PC-3 (cell line): ENCODE measurements at regions not wholly inside any gene's neighbourhood (a gene's known extent, or its start where the extent isn't known, plus 50 kb on each side); places are given as distances from the start of the nearest gene placed in this dataset.

Experiments
- ATAC-seq: fragments of 200-7000 bp; cut with Tn5 transposase; 2 replicates; pipeline ENCODE4 v1.9.1; 2020; ENCODE audit warnings: mild to moderate bottlenecking, moderate library complexity
- BruUV-seq: library from RNA; stranded (reverse); fragments of 400-500 nt; replicated peaks from 2 replicates; lab custom pipeline; 2021; lab: Mats Ljungman, UMichigan
- CTCF ChIA-PET: fragments of 300-600 bp; sonication (Branson Sonifier 250); formaldehyde crosslinking; loops from one replicate; lab custom pipeline; 2022; ENCODE audit warnings: antibody characterized with exemption; lab: Charles Lee
- POLR2A ChIA-PET: fragments of 300-600 bp; sonication (Branson Sonifier 250); formaldehyde crosslinking; loops from one replicate; lab custom pipeline; 2022; ENCODE audit warnings: antibody characterized with exemption; ENCODE audit not compliant: unreplicated experiment; lab: Charles Lee
- DNase-seq: peaks from one replicate; pipeline ENCODE4 v3.0.0-alpha.2; 2015
- H2AFZ ChIP-seq: fragments of 300-600 bp; sonication (generic); 2 replicates; pipeline ENCODE4 v1.6.0; 2016; ENCODE audit warnings: antibody characterized with exemption, low read length
- H3F3A ChIP-seq: fragments of 300-600 bp; sonication (generic); one replicate; pipeline ENCODE4 v1.6.0; 2017; ENCODE audit warnings: antibody characterized with exemption, low read length, control low read depth, mild to moderate bottlenecking; ENCODE audit not compliant: unreplicated experiment
- H3K27ac ChIP-seq: fragments of 300-600 bp; sonication (generic); 2 replicates; pipeline ENCODE4 v1.5.1; 2016; ENCODE audit warnings: mild to moderate bottlenecking, low read length
- H3K27me3 ChIP-seq: fragments of 300-600 bp; sonication (generic); 2 replicates; pipeline ENCODE4 v1.6.1; 2016; ENCODE audit warnings: low read length, mixed read lengths
- H3K36me3 ChIP-seq: fragments of 300-600 bp; sonication (generic); 2 replicates; pipeline ENCODE4 v1.6.1; 2016; ENCODE audit warnings: low read depth, mixed run types, low read length, mixed read lengths
- H3K4me1 ChIP-seq: fragments of 300-600 bp; sonication (generic); 2 replicates; pipeline ENCODE4 v1.5.1; 2016; ENCODE audit warnings: low read length; ENCODE audit not compliant: insufficient read depth
- H3K4me2 ChIP-seq: fragments of 300-600 bp; sonication (generic); 2 replicates; pipeline ENCODE4 v1.6.0; 2016; ENCODE audit warnings: low read length
- H3K4me3 ChIP-seq: fragments of 300-600 bp; sonication (generic); 2 replicates; pipeline ENCODE4 v1.5.1; 2016; ENCODE audit warnings: mild to moderate bottlenecking, low read length, mixed read lengths
- H3K79me2 ChIP-seq: fragments of 300-600 bp; sonication (generic); 2 replicates; pipeline ENCODE4 v1.6.1; 2017; ENCODE audit warnings: low read length, mixed read lengths
- H3K9ac ChIP-seq: fragments of 300-600 bp; sonication (generic); 2 replicates; pipeline ENCODE4 v1.6.0; 2016; ENCODE audit warnings: mild to moderate bottlenecking, low read length
- H3K9me2 ChIP-seq: fragments of 300-600 bp; sonication (generic); replicated peaks from 2 replicates; pipeline ENCODE4 v1.6.1; 2016; ENCODE audit warnings: mixed run types, low read length, mixed read lengths
- H3K9me3 ChIP-seq: fragments of 300-600 bp; sonication (generic); 2 replicates; pipeline ENCODE4 v1.6.1; 2016; ENCODE audit warnings: low read length, mixed read lengths
- H4K20me1 ChIP-seq: fragments of 300-600 bp; sonication (generic); 2 replicates; pipeline ENCODE4 v1.6.1; 2016; ENCODE audit warnings: low read length, mixed read lengths
- CTCF ChIP-seq: fragments of 300-600 bp; sonication (generic); conservative IDR thresholded peaks from 2 replicates; pipeline ENCODE4 v1.5.1; 2017; ENCODE audit warnings: antibody characterized with exemption, low read depth, mild to moderate bottlenecking, low read length
- EZH2 ChIP-seq: fragments of 300-600 bp; sonication (generic); IDR thresholded peaks from one replicate; pipeline ENCODE4 v1.6.1; 2017; ENCODE audit warnings: antibody characterized with exemption, mild to moderate bottlenecking, low read length; ENCODE audit not compliant: unreplicated experiment
- EZH2phosphoT487 ChIP-seq: fragments of 300-600 bp; sonication (generic); IDR thresholded peaks from 2 replicates; pipeline ENCODE4 v1.6.1; 2018; ENCODE audit warnings: mild to moderate bottlenecking, antibody characterized with exemption, low read length, borderline replicate concordance
- intact Hi-C: fragments of 100-400 bp; cut with micrococcal nuclease; formaldehyde crosslinking; loops from 2 replicates; pipeline ENCODE4 v1.9.0; 2023

- no peak overlapping the region for H3K4me2 ChIP-seq
- H3K27ac ChIP-seq, result no peak overlapping the region
- H2AFZ ChIP-seq, result no peak overlapping the region
- intact Hi-C loops, result no loop called here
- DNase-seq, result no peak
- no peak for ATAC-seq
- H3K9ac ChIP-seq, result no peak overlapping the region
- no peaks in the 10 kb centered on the region for H3K27me3 ChIP-seq
- ChIA-PET CTCF (no interaction called here), POLR2A (no interaction called here)
- no peaks in the 10 kb centered on the region for H4K20me1 ChIP-seq
- H3K9me2 ChIP-seq, result no peaks in the 10 kb centered on the region
- TF ChIP-seq CTCF, result no peak
- no peak for TF ChIP-seq EZH2phosphoT487
- TF ChIP-seq EZH2, result no peak
- no peaks in the 10 kb centered on the region for H3K4me1 ChIP-seq
- no peaks in the 10 kb centered on the region for H3K9me3 ChIP-seq
- H3K4me3 ChIP-seq, result no peak overlapping the region
- H3K36me3 ChIP-seq, result no peaks in the 10 kb centered on the region
- BruUV-seq, result no TSS peak
- H3F3A ChIP-seq, result no peaks in the 10 kb centered on the region
- H3K79me2 ChIP-seq, result no peaks in the 10 kb centered on the region
Observed at GRCh38 chr2:217462121-217462520, 540.7 kb downstream of the TNS1 start.

DNA sequence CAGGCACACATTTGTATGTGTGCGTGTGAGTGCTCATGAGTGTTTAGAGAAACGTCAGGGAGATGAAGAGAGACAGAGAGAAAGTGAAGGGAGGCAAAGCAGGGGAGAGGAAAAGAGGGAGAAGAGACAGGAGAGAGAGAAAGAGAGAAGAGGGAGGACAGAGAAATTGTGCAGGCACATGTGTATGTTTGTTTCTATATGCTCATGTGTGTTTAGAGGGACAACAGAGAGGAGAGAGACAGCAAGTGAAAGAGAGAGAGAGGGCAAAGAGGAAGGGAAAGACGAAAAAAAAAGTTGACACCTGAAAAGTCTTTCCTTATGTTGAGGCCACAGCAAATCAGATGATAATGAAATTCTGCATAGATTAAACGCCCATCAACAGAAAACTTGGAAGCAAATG lies 541.1 kb downstream of the TNS1 start:
- no peak overlapping the region for H3K9ac ChIP-seq
- no peak overlapping the region for H3K4me3 ChIP-seq
- H4K20me1 ChIP-seq, result no peaks in the 10 kb centered on the region
- no peak overlapping the region for H3K27ac ChIP-seq
- H3K9me3 ChIP-seq, result no peaks in the 10 kb centered on the region
- BruUV-seq, result no TSS peak
- H3F3A ChIP-seq, result no peaks in the 10 kb centered on the region
- intact Hi-C loops, result no loop called here
- TF ChIP-seq CTCF (no peak), EZH2 (no peak), EZH2phosphoT487 (no peak)
- no peak overlapping the region for H3K4me2 ChIP-seq
- H3K36me3 ChIP-seq, result no peaks in the 10 kb centered on the region
- H3K79me2 ChIP-seq, result no peaks in the 10 kb centered on the region
- CTCF ChIA-PET, result no interaction called here
- DNase-seq, result no peak
- no peak for ATAC-seq
- H3K9me2 ChIP-seq, result no peaks in the 10 kb centered on the region
- POLR2A ChIA-PET, result no interaction called here
- H3K27me3 ChIP-seq, result no peaks in the 10 kb centered on the region
- H3K4me1 ChIP-seq, result no peaks in the 10 kb centered on the region
- no peak overlapping the region for H2AFZ ChIP-seq

DNA sequence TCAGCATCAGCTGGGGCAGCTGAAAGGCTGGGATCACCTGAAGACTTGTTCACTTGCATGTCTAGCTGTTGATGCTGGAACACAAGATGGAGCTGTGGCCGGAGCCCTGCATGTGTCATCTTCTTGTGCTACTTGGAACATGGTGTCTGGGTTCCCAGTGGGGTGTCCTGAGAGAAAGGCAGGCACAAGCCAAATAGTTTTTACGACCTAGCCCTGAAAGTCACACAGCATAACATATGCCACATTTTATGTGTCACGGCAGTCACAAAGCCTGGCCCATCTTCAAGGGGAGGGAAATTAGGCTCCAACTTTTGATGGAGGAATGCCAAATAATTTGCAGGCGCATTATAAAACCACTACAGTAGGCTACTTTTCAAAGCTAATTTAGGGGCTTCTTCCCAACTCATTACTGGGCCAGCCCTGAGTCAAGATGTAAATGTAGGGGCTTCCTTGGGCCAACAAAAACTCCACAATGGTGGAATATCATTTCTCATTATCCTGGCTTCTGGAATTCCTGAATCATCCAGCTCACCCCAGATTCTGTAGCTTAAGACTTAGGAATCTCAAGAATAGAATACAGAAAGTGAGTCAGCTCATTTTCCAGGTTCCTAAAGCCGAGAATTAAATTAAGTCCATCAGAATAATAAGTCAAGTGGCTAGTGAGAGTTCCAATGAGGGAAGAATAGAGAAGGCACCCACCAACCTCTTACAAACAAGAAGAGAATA lies 543.0 kb downstream of the TNS1 start:
- Histone ChIP-seq H3K4me1 (no peaks in the 10 kb centered on the region), H2AFZ (no peak overlapping the region), H3K36me3 (no peaks in the 10 kb centered on the region), H3K4me2 (no peak overlapping the region), H3K9me3 (no peaks in the 10 kb centered on the region), H3K9ac (no peak overlapping the region), H3K9me2 (no peaks in the 10 kb centered on the region), H3K79me2 (no peaks in the 10 kb centered on the region), H3K4me3 (no peak overlapping the region), H3F3A (no peaks in the 10 kb centered on the region), H3K27ac (no peak overlapping the region), H3K27me3 (no peaks in the 10 kb centered on the region), H4K20me1 (no peaks in the 10 kb centered on the region)
- POLR2A ChIA-PET, result no interaction called here
- CTCF ChIA-PET, result no interaction called here
- no TSS peak for BruUV-seq
- DNase-seq (no peak), ATAC-seq (no peak)
- intact Hi-C loops, result no loop called here
- no peak for TF ChIP-seq CTCF
- no peak for TF ChIP-seq EZH2phosphoT487
- no peak for TF ChIP-seq EZH2
